Neutrophil (primary cell): ENCODE measurements at regions not wholly inside any gene's neighbourhood (a gene's known extent, or its start where the extent isn't known, plus 50 kb on each side); places are given as distances from the start of the nearest gene placed in this dataset.

ENCODE experiments used
- H3K27ac ChIP-seq: fragments of 200-600 bp; sonication (generic); 2 replicates; pipeline ENCODE4 v1.5.1; 2016; ENCODE audit warnings: mild to moderate bottlenecking, moderate library complexity
- H3K27me3 ChIP-seq: fragments of 200-600 bp; sonication (generic); 2 replicates; pipeline ENCODE4 v1.6.0; 2016; ENCODE audit warnings: mild to moderate bottlenecking
- H3K36me3 ChIP-seq: fragments of 200-600 bp; sonication (generic); 2 replicates; pipeline ENCODE4 v1.5.1; 2017
- H3K4me1 ChIP-seq, 2 experiments: fragments of 200-600 bp in 1 of 2; sonication (generic) in 1 of 2; 1 replicate in 1 of 2; 2 replicates in 1 of 2; pipeline versions ENCODE4 v1.5.1 to v1.6.1; 2013 to 2016; ENCODE audit warnings: low read depth in 1 of 2, low read length in 1 of 2, mild to moderate bottlenecking in 1 of 2, moderate library complexity in 1 of 2; ENCODE audit not compliant: control insufficient read depth in 1 of 2, insufficient read depth in 1 of 2
- H3K4me3 ChIP-seq, 2 experiments: fragments of 200-600 bp in 1 of 2; sonication (generic) in 1 of 2; 1 replicate in 1 of 2; 2 replicates in 1 of 2; pipeline ENCODE4 v1.5.1; 2013 to 2016; ENCODE audit warnings: low read depth in 1 of 2, low read length in 1 of 2, mild to moderate bottlenecking in 1 of 2, moderate library complexity in 1 of 2
- H3K9me3 ChIP-seq: fragments of 200-600 bp; sonication (generic); 2 replicates; pipeline ENCODE4 v1.5.1; 2016
- TF ChIP-seq, protein P1 (sequence below): fragments of 200-600 bp; sonication (generic); IDR thresholded peaks from 2 replicates; pipeline ENCODE4 v1.5.1; 2016; ENCODE audit warnings: antibody characterized with exemption

DNA sequence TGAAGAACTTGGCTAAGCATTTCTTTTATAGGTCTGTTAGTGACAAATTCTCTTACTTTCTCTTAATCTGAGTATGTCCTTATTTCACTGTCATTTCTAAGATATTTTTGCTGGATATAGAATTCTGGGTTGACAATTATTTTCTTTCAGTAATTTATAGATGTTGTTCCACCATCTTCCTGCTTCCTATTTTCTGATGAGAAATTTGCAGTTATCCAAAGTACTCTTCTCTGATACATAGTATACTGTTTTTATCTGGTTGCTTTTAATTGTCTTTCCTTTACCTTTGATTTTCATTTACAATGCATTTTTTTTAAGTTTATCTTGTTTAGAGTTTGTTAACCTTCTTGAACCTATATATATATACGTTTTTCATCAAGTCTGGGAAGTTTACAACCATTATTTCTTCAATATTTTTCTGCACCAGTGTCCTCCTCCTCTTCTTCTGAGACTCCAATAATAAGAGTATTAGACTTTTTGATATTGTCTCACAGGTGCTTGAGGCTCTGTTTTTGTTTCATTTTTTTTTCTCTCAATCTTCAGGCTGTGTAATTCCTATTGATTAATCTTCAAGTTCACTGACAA is 101.6 kb upstream of the INSIG1 start:
- H3K27ac ChIP-seq: no peak overlapping the region
- TF ChIP-seq, protein P1, sequence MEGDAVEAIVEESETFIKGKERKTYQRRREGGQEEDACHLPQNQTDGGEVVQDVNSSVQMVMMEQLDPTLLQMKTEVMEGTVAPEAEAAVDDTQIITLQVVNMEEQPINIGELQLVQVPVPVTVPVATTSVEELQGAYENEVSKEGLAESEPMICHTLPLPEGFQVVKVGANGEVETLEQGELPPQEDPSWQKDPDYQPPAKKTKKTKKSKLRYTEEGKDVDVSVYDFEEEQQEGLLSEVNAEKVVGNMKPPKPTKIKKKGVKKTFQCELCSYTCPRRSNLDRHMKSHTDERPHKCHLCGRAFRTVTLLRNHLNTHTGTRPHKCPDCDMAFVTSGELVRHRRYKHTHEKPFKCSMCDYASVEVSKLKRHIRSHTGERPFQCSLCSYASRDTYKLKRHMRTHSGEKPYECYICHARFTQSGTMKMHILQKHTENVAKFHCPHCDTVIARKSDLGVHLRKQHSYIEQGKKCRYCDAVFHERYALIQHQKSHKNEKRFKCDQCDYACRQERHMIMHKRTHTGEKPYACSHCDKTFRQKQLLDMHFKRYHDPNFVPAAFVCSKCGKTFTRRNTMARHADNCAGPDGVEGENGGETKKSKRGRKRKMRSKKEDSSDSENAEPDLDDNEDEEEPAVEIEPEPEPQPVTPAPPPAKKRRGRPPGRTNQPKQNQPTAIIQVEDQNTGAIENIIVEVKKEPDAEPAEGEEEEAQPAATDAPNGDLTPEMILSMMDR: no peak
- H3K4me3 ChIP-seq: no peak overlapping the region
- no peaks in the 10 kb centered on the region for H3K9me3 ChIP-seq
- H3K36me3 ChIP-seq: no peaks in the 10 kb centered on the region
- H3K27me3 ChIP-seq: peaks cover 7% of the 10 kb centered on the region
- no peaks in the 10 kb centered on the region for H3K4me1 ChIP-seq

DNA sequence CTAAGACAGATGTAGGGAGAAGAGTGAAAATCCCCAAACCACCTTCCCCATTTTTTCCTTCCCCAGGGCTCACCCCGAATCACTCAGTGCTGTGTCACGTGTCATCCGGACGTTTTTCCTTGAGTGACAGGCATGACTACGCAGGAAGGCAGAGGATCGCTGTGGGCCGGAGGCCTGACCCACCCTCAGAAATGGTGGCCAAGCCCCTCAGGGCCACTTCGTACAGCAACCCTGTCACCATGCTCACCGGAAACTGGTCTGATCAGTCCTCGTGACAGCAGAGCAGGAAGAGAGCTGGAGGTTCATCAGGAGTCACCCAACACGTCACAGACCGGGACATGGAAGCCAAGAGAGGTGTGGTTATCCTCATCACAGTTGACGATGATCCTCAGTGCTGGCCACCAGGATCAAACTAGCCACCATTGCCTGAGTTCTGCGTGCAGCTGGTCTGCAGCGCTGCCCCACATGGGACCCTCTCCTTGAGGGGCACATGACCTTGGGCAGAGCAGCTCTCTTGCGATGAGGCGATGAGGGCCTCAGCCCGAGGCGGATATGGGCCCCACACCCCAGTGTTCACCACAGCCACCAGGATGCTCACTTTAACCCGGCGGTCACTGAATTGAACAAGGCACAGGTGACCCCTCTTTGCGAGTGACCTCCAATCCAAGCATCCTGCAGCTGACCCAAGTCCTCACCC is 99.3 kb upstream of the INSIG1 start:
- Histone ChIP-seq H3K4me3 (no peak overlapping the region), H3K4me1 (no peaks in the 10 kb centered on the region)

DNA sequence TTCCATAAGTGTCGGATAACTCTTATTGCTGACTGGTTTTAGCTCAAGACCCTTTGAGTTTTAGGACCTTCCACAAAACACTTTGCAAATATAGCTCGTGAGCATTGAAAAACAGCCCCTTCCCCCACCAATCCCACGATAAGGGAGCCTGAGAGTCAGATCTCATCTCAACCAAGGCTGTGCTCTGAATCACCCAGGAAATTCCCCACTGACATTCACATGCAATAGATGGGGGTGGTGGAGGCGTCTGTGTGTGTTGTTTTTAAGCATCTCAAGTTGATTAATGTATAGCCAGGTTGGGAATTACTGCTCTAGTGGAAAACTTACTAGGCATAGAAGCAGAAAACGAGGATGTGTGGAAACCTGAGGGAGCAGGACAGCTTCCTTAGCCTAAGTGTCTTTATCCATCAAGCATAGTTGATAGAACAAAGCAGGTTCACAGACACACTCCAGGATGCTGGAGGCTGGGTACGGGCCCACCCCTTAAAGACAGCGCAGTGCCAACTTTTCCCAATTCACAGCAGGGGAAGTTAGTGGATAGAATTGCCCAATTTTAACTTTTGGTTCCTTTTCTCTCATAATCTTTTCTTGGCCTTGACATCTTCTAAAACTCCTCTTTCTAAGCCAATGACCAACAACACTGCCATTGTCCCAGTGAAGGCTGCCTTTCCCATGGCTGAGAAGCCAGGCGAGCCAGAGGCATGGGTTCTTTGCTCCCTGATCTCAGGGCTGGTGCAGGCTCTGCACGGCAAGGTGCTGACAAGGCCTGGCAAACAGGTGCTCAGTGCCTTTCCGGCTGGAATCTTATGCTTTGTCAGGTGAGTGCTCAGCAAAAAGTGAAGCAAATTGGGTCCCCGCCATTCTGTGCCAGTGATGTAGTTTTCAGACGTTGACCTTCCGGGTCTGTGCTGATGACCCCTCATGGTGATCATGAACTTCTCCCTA is 98.5 kb upstream of the INSIG1 start:
- Histone ChIP-seq H3K27ac (no peak overlapping the region), H3K4me1 (no peaks in the 10 kb centered on the region), H3K4me3 (no peak overlapping the region), H3K27me3 (no peaks in the 10 kb centered on the region), H3K36me3 (no peaks in the 10 kb centered on the region), H3K9me3 (no peaks in the 10 kb centered on the region)
- TF ChIP-seq, protein P1: no peak

More for the DNA sequence above, 99.3 kb upstream of the INSIG1 start:
- Histone ChIP-seq H3K27ac (no peak overlapping the region), H3K27me3 (peaks cover 3% of the 10 kb centered on the region), H3K36me3 (no peaks in the 10 kb centered on the region), H3K9me3 (no peaks in the 10 kb centered on the region)
- TF ChIP-seq, protein P1: no peak

DNA sequence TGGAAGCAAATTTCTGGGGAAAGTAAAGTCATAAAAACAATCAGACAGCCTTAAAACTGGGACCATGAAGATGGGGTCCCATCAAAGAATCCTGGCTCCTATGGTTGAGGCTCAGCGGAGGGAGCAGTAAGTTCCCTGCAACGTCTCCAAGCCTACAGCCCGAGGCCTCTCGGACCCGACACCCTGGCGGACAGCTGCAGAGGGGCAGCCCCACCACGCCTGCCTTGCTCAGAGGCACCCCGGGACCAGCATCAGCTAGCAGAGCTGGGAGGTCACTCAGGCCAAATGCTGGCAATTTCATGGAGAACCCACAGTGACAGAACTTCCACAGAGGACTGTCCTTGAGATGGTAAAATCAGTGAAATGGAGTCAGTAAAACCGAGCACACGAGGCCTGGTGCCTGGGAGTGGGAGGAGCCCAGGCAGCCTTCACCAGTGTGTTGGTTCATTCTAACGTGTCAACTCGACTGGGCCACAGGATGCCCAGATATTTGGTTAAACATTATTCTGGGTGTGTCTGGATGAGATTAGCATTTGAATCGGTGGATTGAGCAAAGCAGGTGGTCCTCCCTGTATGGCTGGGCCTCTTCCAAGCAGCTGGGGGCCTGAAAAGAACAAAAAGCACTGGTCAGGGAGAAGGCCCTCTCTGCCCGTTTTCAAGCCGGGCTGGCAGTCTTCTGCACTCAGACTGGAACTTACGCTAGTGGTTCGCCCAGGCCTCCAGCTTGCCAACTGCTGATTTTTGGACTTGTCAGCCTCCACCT is 96.2 kb upstream of the INSIG1 start:
- Histone ChIP-seq H3K4me1 (peaks cover 9 to 12% of the 10 kb centered on the region in 2 experiments), H3K9me3 (no peaks in the 10 kb centered on the region), H3K27me3 (no peaks in the 10 kb centered on the region), H3K36me3 (no peaks in the 10 kb centered on the region), H3K4me3 (no peak overlapping the region), H3K27ac (no peak overlapping the region)
- TF ChIP-seq, protein P1: no peak
